Gastrocnemius medialis (tissue), 4 donors: ENCODE measurements at regions not wholly inside any gene's neighbourhood (a gene's known extent, or its start where the extent isn't known, plus 50 kb on each side); places are given as distances from the start of the nearest gene placed in this dataset.

Experiments used
- ATAC-seq, 2 donors: fragments of 150-250 bp; one replicate each; pipeline ENCODE4 v1.9.1; 2016
- DNase-seq, 2 donors: peaks; one replicate each; pipeline ENCODE4 v3.0.0-alpha.2; 2019
- H3K27ac ChIP-seq, 4 donors: fragments of 200-600 bp; sonication (generic); 1 replicate in 1 of 4; 2 replicates in 3 of 4; pipeline ENCODE4 v1.5.1; 2016 to 2018; ENCODE audit warnings: mild to moderate bottlenecking in 2 of 4, moderate library complexity in 1 of 4
- H3K27me3 ChIP-seq, 3 donors: fragments of 200-600 bp; sonication (generic) in 2 of 3; 1 replicate in 1 of 3; 2 replicates in 2 of 3; pipeline versions ENCODE4 v1.5.1 to v1.6.0; 2016 to 2019; ENCODE audit warnings: mild to moderate bottlenecking in 1 of 3, moderate library complexity in 1 of 3
- H3K36me3 ChIP-seq, 2 donors: fragments of 200-600 bp; sonication (generic) in 1 of 2; one replicate each; pipeline ENCODE4 v1.5.1; 2017 to 2018
- H3K4me1 ChIP-seq, 2 donors: fragments of 200-600 bp; sonication (generic) in 1 of 2; one replicate each; pipeline ENCODE4 v1.5.1; 2016 to 2017; ENCODE audit warnings: mild to moderate bottlenecking in 2 of 2
- H3K4me3 ChIP-seq, 4 donors: fragments of 200-600 bp; sonication (generic) in 3 of 4; 1 replicate in 1 of 4; 2 replicates in 3 of 4; pipeline ENCODE4 v1.5.1; 2016 to 2019; ENCODE audit warnings: mild to moderate bottlenecking in 2 of 4
- H3K9me3 ChIP-seq, 3 donors: fragments of 200-600 bp; sonication (generic) in 2 of 3; 1 replicate in 1 of 3; 2 replicates in 2 of 3; pipeline ENCODE4 v1.5.1; 2016 to 2019
- POLR2A ChIP-seq, 2 donors: fragments of 450-650 bp; IDR thresholded peaks; one replicate each; pipeline ENCODE4 v1.6.1; 2017; ENCODE audit warnings: antibody characterized with exemption in 2 of 2, mild to moderate bottlenecking in 2 of 2, moderate library complexity in 2 of 2
- in situ Hi-C, 4 donors: fragments of 200-750 bp; cut with MboI; loops; one replicate each; pipeline versions ENCODE4 v1.15.0 to v1.8.0; 2017; ENCODE audit warnings: low sequenced_read_pairs in 4 of 4
- intact Hi-C: fragments of 100-400 bp; cut with DNase I; formaldehyde crosslinking; loops from one replicate; pipeline ENCODE4 v1.15.1; 2023; ENCODE audit warnings: low total_unique reads
- TF ChIP-seq, protein P1 (sequence below), 5 experiments: fragments of 450-650 bp in 3 of 5; fragments of 200-600 bp in 2 of 5; sonication (generic) in 2 of 5; IDR thresholded peaks in 4 of 5; conservative IDR thresholded peaks in 1 of 5; 1 replicate in 4 of 5; 2 replicates in 1 of 5; pipeline ENCODE4 v1.5.1; 2016 to 2019; ENCODE audit warnings: antibody characterized with exemption in 5 of 5, mild to moderate bottlenecking in 3 of 5, moderate library complexity in 3 of 5

DNA sequence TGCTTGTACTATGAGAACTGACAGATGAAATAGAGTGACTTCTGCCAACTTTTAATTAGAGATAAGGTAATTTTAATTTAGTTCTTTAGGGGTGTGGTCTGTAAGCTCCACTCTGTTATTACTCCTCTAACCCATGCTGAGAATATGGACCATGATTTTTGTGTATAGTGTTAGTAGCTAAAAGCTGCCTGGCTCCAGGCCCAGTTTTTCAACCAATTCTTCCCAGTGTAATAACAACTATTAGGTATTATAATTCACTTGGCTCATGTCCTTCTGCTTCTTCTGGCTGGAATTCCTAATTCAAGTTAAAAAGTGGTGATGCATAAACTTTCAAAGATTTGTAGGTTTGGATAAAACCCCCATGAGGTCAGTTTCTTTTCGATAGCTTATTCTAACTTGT is 216.3 kb downstream of the ISL1 start:
- TF ChIP-seq POLR2A (IDR thresholded peaks at IDR 0.05): no peak
- TF ChIP-seq, protein P1, sequence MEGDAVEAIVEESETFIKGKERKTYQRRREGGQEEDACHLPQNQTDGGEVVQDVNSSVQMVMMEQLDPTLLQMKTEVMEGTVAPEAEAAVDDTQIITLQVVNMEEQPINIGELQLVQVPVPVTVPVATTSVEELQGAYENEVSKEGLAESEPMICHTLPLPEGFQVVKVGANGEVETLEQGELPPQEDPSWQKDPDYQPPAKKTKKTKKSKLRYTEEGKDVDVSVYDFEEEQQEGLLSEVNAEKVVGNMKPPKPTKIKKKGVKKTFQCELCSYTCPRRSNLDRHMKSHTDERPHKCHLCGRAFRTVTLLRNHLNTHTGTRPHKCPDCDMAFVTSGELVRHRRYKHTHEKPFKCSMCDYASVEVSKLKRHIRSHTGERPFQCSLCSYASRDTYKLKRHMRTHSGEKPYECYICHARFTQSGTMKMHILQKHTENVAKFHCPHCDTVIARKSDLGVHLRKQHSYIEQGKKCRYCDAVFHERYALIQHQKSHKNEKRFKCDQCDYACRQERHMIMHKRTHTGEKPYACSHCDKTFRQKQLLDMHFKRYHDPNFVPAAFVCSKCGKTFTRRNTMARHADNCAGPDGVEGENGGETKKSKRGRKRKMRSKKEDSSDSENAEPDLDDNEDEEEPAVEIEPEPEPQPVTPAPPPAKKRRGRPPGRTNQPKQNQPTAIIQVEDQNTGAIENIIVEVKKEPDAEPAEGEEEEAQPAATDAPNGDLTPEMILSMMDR (IDR thresholded peaks at IDR 0.05 in 4 of 5, conservative IDR thresholded peaks at IDR 0.05 in 1 of 5): no peak
- Histone ChIP-seq H3K27ac (no peak overlapping the region), H3K36me3 (no peaks in the 10 kb centered on the region), H3K27me3 (no peaks in the 10 kb centered on the region), H3K9me3 (no peaks in the 10 kb centered on the region), H3K4me1 (no peaks in the 10 kb centered on the region), H3K4me3 (no peak overlapping the region)
- ATAC-seq (no peak), DNase-seq (no peak)
- in situ Hi-C loops: no loop called here
- intact Hi-C loops: no loop called here

DNA sequence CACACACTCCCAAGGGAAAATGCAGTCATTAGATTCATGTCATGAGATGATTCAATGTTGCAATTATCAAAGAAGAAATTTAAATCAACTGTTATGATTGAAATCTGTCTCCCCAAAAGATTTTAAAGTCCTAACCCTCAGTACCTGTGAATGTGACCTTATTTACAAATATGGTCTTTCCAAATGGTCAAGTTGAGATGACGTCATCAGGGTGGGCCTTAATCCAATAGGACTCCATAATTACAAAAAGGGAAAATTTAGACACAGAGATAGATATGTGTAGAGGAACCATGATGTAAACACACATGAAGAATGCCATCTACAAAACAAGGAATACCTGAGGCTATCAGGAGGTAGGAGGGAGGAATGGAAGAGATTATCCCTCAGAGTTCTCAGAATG is 221.1 kb downstream of the ISL1 start:
- no peak for DNase-seq
- no peak for ATAC-seq
- Histone ChIP-seq H3K36me3 (no peaks in the 10 kb centered on the region), H3K27ac (no peak overlapping the region), H3K4me3 (no peak overlapping the region), H3K4me1 (no peaks in the 10 kb centered on the region), H3K9me3 (no peaks in the 10 kb centered on the region), H3K27me3 (no peaks in the 10 kb centered on the region)
- in situ Hi-C loops: no loop called here
- TF ChIP-seq, protein P1 (IDR thresholded peaks at IDR 0.05 in 4 of 5, conservative IDR thresholded peaks at IDR 0.05 in 1 of 5): no peak
- no peak for TF ChIP-seq POLR2A (IDR thresholded peaks at IDR 0.05)
- intact Hi-C loops: no loop called here

- H3K27ac ChIP-seq: no peak overlapping the region
- no peaks in the 10 kb centered on the region for H3K27me3 ChIP-seq
- no peak for TF ChIP-seq POLR2A (IDR thresholded peaks at IDR 0.05)
- TF ChIP-seq, protein P1 (IDR thresholded peaks at IDR 0.05 in 4 of 5, conservative IDR thresholded peaks at IDR 0.05 in 1 of 5): no peak
- intact Hi-C loops: no loop called here
- in situ Hi-C loops: no loop called here
- no peaks in the 10 kb centered on the region for H3K9me3 ChIP-seq
- DNase-seq: no peak
- H3K4me1 ChIP-seq: no peaks in the 10 kb centered on the region
- no peak overlapping the region for H3K4me3 ChIP-seq
- no peaks in the 10 kb centered on the region for H3K36me3 ChIP-seq
- ATAC-seq: no peak
Observed at GRCh38 chr5:51606921-51607320, 223.7 kb downstream of the ISL1 start.

DNA sequence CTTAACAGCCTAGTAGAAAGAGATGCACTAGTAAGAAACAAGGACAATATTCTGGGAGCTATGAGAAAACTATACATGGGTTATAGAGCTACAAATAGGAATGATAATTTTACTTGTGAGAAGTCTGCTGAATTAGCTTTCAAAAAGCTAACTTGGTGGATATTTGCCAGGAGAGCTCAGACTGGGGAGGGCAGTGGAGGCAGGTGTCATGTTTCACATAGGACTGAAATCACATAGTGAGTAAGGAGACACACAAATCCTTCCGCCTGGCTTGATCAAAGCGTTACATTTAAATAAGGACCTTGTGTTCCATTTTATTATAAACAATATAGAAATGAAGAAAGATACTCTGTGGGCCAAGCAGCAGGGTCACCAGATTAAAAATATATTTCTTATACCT is 235.0 kb downstream of the ISL1 start:
- H3K4me1 ChIP-seq: no peaks in the 10 kb centered on the region
- H3K27ac ChIP-seq: no peak overlapping the region
- TF ChIP-seq, protein P1 (IDR thresholded peaks at IDR 0.05 in 4 of 5, conservative IDR thresholded peaks at IDR 0.05 in 1 of 5): no peak
- TF ChIP-seq POLR2A (IDR thresholded peaks at IDR 0.05): no peak
- intact Hi-C loops: no loop called here
- ATAC-seq: no peak
- no peak for DNase-seq
- H3K9me3 ChIP-seq: no peaks in the 10 kb centered on the region
- H3K4me3 ChIP-seq: no peak overlapping the region
- H3K36me3 ChIP-seq: no peaks in the 10 kb centered on the region
- in situ Hi-C loops: no loop called here
- H3K27me3 ChIP-seq: no peaks in the 10 kb centered on the region

GRCh38 chr5:51621156-51621555 is 237.9 kb downstream of the ISL1 start:
- Histone ChIP-seq H3K27me3 (no peaks in the 10 kb centered on the region), H3K27ac (no peak overlapping the region), H3K36me3 (no peaks in the 10 kb centered on the region), H3K9me3 (no peaks in the 10 kb centered on the region), H3K4me3 (no peak overlapping the region), H3K4me1 (no peaks in the 10 kb centered on the region)
- in situ Hi-C loops (no loop called here), intact Hi-C loops (no loop called here)
- TF ChIP-seq, protein P1 (IDR thresholded peaks at IDR 0.05 in 4 of 5, conservative IDR thresholded peaks at IDR 0.05 in 1 of 5): no peak
- no peak for TF ChIP-seq POLR2A (IDR thresholded peaks at IDR 0.05)
- DNase-seq (no peak), ATAC-seq (no peak)
